IPS-NIHi7 (cell line): ENCODE measurements at regions not wholly inside any gene's neighbourhood (a gene's known extent, or its start where the extent isn't known, plus 50 kb on each side); places are given as distances from the start of the nearest gene placed in this dataset.
"Not testable (repeated sequence)": the region's sequence is repeated elsewhere in the genome, so short reads cannot be mapped to it uniquely, and the experiment has no call there.

Source experiments
- DNase-seq: peaks from one replicate; pipeline ENCODE4 v3.0.0; 2012; ENCODE audit warnings: mixed read lengths; ENCODE audit errors: extremely low spot score

GRCh38 chr10:33101392-33101787 is 143.4 kb upstream of the ITGB1 start:
- no peak for DNase-seq

- DNase-seq: no peak
Measured at GRCh38 chr10:33100781-33101391, 142.9 kb upstream of the ITGB1 start.

- no peak for DNase-seq
Measured at GRCh38 chr10:33099748-33100147, 141.7 kb upstream of the ITGB1 start.

- no peak for DNase-seq
Measured at GRCh38 chr10:33098951-33099663, 141.1 kb upstream of the ITGB1 start.

GRCh38 chr10:33095867-33096815 is 138.1 kb upstream of the ITGB1 start:
- no peak for DNase-seq

- no peak for DNase-seq
Measured at GRCh38 chr10:33094263-33095051, 136.4 kb upstream of the ITGB1 start.

- no peak for DNase-seq
Measured at GRCh38 chr10:33093362-33093761, 135.3 kb upstream of the ITGB1 start.

- DNase-seq: no peak
Measured at GRCh38 chr10:33092596-33092995, 134.6 kb upstream of the ITGB1 start.

- DNase-seq: no peak
Measured at GRCh38 chr10:33091201-33091600, 133.2 kb upstream of the ITGB1 start.

- no peak for DNase-seq
Measured at GRCh38 chr10:33088990-33089389, 131.0 kb upstream of the ITGB1 start.

- DNase-seq: no peak
Measured at GRCh38 chr10:33087922-33088321, 129.9 kb upstream of the ITGB1 start.

GRCh38 chr10:33087152-33087551 is 129.1 kb upstream of the ITGB1 start:
- no peak for DNase-seq

- DNase-seq: no peak
Measured at GRCh38 chr10:33086100-33086499, 128.1 kb upstream of the ITGB1 start.

GRCh38 chr10:33085313-33085833 is 127.3 kb upstream of the ITGB1 start:
- no peak for DNase-seq

GRCh38 chr10:33084453-33084852 is 126.4 kb upstream of the ITGB1 start:
- DNase-seq: no peak

- DNase-seq: no peak
Measured at GRCh38 chr10:33082373-33082895, 124.4 kb upstream of the ITGB1 start.

- not testable (repeated sequence) for DNase-seq
Measured at GRCh38 chr10:33080467-33080866, 122.4 kb upstream of the ITGB1 start.

GRCh38 chr10:33074443-33074842 is 116.4 kb upstream of the ITGB1 start:
- no peak for DNase-seq

GRCh38 chr10:33073641-33074415 is 115.8 kb upstream of the ITGB1 start:
- DNase-seq: no peak

- DNase-seq: peak; percentile 38
Measured at GRCh38 chr10:33071857-33072256, 113.8 kb upstream of the ITGB1 start.
